ENCODE measurements at regions not wholly inside any gene's neighbourhood (a gene's known extent, or its start where the extent isn't known, plus 50 kb on each side); places are given as distances from the start of the nearest gene placed in this dataset.
"Not testable (repeated sequence)": the region's sequence is repeated elsewhere in the genome, so short reads cannot be mapped to it uniquely, and the experiment has no call there.

- intact Hi-C loops (cut with DNase I) = no loop called here
Measured at GRCh38 chr6:76771059-76771634, 692.1 kb downstream of the HTR1B start.

GRCh38 chr6:76770281-76770680 lies 693.0 kb downstream of the HTR1B start:
- no peak for TF ChIP-seq CTCF (IDR thresholded peaks at IDR 0.05)
- Histone ChIP-seq H3K4me3 (no peak overlapping the region), H3K27me3 (no peaks in the 10 kb centered on the region), H3K36me3 (no peaks in the 10 kb centered on the region), H3K9me3 (no peaks in the 10 kb centered on the region), H3K27ac (no peak overlapping the region), H3K4me1 (no peaks in the 10 kb centered on the region)
- intact Hi-C loops (cut with DNase I) = no loop called here
- DNase-seq (ENCODE audit: low spot score in 2 of 2) = no peak

More at GRCh38 chr6:76771059-76771634, 692.1 kb downstream of the HTR1B start:
- Histone ChIP-seq H3K27ac (no peak overlapping the region), H3K36me3 (no peaks in the 10 kb centered on the region), H3K4me3 (no peak overlapping the region), H3K9me3 (no peaks in the 10 kb centered on the region), H3K27me3 (no peaks in the 10 kb centered on the region), H3K4me1 (no peaks in the 10 kb centered on the region)
- no peak for TF ChIP-seq CTCF (IDR thresholded peaks at IDR 0.05)
- no peak for DNase-seq (ENCODE audit: low spot score in 2 of 2)

GRCh38 chr6:76768556-76768955 lies 694.7 kb downstream of the HTR1B start:
- TF ChIP-seq CTCF (IDR thresholded peaks at IDR 0.05) = no peak
- H3K9me3 ChIP-seq = no peaks in the 10 kb centered on the region
- DNase-seq (ENCODE audit: low spot score in 2 of 2) = no peak
- intact Hi-C loops (cut with DNase I) = no loop called here
- no peaks in the 10 kb centered on the region for H3K36me3 ChIP-seq
- no peak overlapping the region for H3K27ac ChIP-seq
- H3K27me3 ChIP-seq = no peaks in the 10 kb centered on the region
- no peak overlapping the region for H3K4me3 ChIP-seq
- no peaks in the 10 kb centered on the region for H3K4me1 ChIP-seq

- Histone ChIP-seq H3K9me3 (no peaks in the 10 kb centered on the region), H3K36me3 (no peaks in the 10 kb centered on the region), H3K4me3 (no peak overlapping the region), H3K27me3 (no peaks in the 10 kb centered on the region), H3K27ac (no peak overlapping the region), H3K4me1 (no peaks in the 10 kb centered on the region)
- no peak for DNase-seq (ENCODE audit: low spot score in 2 of 2)
- TF ChIP-seq CTCF (IDR thresholded peaks at IDR 0.05) = no peak
- intact Hi-C loops (cut with DNase I) = no loop called here
Measured at GRCh38 chr6:76764057-76764456, 691.6 kb upstream of the IMPG1 start.

GRCh38 chr6:76752841-76753240 lies 680.4 kb upstream of the IMPG1 start:
- intact Hi-C loops (cut with DNase I) = no loop called here

GRCh38 chr6:76745388-76745787 lies 672.9 kb upstream of the IMPG1 start:
- intact Hi-C loops (cut with DNase I); H3K9me3 ChIP-seq; H3K4me1 ChIP-seq; H3K4me3 ChIP-seq; DNase-seq (ENCODE audit: low spot score in 2 of 2); H3K27ac ChIP-seq; H3K27me3 ChIP-seq; H3K36me3 ChIP-seq: not testable (repeated sequence)

More at GRCh38 chr6:76752841-76753240, 680.4 kb upstream of the IMPG1 start:
- no peak overlapping the region for H3K4me3 ChIP-seq
- H3K4me1 ChIP-seq = no peaks in the 10 kb centered on the region
- no peak overlapping the region for H3K27ac ChIP-seq
- no peaks in the 10 kb centered on the region for H3K9me3 ChIP-seq
- H3K36me3 ChIP-seq = no peaks in the 10 kb centered on the region
- TF ChIP-seq CTCF (IDR thresholded peaks at IDR 0.05) = no peak
- H3K27me3 ChIP-seq = no peaks in the 10 kb centered on the region
- no peak for DNase-seq (ENCODE audit: low spot score in 2 of 2)

GRCh38 chr6:76744151-76744720 lies 671.8 kb upstream of the IMPG1 start:
- H3K27ac ChIP-seq; H3K36me3 ChIP-seq; DNase-seq (ENCODE audit: low spot score in 2 of 2); H3K9me3 ChIP-seq; H3K4me3 ChIP-seq; H3K27me3 ChIP-seq; H3K4me1 ChIP-seq; intact Hi-C loops (cut with DNase I): not testable (repeated sequence)
